ENCODE measurements at regions not wholly inside any gene's neighbourhood (a gene's known extent, or its start where the extent isn't known, plus 50 kb on each side); places are given as distances from the start of the nearest gene placed in this dataset.

DNA sequence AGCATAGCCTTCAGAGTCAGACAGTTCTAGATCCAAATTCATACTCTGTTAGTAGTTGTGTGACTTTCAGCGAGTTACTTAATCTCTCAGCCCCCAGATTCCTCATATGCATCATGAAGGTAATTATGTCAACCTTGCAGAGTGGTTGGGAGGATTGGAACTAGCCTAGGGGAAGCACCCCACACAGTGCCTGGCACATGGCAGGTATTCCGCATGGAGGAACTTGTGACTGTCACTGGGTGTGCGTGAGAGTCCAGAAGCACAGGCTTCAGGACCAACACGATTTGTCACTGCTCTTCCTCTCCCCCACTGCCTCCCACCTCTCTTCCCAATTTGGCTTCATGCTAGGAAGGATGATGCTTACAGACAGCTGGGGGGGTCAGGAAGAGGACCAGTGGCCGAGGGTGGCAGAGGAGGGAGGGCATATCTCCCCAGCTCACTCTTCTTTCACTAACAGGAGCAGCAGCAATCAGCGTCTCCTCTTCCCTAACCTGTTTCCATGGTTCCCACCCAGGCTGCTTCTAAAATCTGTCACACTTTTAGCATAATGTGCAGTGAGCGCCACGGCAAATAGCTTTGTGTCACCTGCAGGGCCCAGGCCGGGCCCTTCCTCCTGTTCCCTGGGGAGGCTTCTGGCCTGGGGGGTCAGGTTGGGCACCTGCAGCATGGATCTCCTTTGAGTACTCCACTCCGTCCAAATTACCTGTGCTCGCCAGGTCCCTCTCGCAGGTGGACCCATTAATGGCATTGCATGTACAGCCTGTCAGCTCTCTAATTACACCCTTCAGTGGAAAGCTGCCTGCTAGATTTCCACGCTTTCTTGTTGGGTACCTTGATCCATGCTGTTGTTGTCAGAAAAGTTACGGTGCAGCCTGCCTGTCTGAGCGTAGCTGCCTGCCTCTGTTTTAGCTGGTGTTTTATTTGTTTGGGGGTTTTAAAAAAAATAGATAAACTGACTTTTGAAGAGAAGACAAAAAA lies 400.4 kb downstream of the NXPE2 start:
- intact Hi-C loops (cut with micrococcal nuclease), result no loop called here

DNA sequence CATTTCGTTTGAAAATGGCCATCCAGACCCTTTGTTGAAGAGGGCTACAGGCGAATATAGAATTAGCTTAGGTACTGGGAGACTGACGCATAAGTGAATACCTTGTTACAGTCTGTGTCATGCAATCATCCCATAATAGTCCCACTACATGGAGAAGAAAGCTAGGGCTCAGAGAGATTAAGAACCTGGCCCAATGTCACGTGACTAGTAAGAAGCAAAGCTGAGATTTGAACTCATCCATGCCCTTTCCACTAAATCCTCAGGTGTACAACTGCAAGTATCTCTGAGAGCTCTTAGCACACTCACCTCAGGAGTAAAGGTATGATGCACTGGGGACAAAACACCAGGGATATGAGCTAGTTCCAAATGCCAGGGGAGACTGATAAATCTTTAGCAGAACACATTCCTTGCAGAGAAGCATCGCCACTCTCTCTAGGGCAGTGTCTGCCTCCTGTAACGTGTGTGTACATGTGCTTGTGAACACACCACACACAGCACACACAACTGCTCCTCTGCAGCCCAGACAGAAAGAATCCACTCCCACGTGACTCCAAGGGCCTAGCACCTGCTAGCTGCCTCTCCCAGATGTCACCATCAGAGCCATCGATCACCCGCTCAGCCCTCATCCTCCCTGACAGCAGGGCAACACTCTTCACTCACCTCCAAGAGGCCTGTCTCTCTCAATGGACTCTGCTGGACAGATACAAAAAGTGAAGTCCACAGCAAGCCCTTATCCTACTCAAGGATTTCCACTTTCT lies 402.8 kb downstream of the NXPE2 start:
- intact Hi-C loops (cut with micrococcal nuclease), result no loop called here

- intact Hi-C loops (cut with micrococcal nuclease), result no loop called here
Observed at GRCh38 chr11:115081972-115082371, 403.6 kb downstream of the NXPE2 start.

GRCh38 chr11:115083144-115083806 lies 404.9 kb downstream of the NXPE2 start:
- intact Hi-C loops (cut with micrococcal nuclease), result no loop called here

GRCh38 chr11:115084231-115084630 lies 405.9 kb downstream of the NXPE2 start:
- intact Hi-C loops (cut with micrococcal nuclease), result no loop called here

DNA sequence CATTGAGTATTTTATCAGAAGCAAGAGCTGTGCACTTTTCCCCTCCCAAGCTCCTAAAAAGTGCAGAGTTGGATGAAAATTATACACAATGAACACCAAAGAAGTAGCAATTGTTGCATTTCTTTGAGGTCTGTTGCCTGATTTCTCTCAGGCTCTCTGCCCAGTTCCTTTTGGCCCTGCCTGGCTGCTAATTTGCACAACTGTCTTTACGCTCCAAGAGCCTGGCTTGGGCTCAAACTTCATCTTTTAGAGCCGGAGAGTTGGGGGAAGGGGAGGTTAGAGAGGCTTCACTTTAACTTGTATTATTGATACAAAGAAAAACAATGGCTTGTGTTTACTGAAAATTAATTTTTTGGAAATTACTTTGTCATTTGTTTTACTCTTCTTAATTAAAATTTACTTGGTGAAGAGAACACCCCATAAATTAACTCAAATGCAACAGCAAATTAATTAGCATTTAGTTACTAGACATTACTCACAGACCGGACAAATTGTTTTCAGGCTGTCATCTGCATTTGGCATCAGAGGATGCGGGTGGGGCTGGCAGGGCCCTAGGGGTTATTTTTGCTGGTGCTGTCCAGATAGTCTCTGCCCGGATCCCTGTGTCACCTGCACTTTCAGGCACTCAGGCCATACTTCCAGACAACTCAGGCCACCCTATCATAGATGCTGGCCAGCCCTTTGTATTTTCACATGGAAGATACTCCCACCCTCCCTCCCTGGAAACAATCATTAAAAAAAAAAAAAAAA lies 407.3 kb downstream of the NXPE2 start:
- intact Hi-C loops (cut with micrococcal nuclease), result no loop called here

DNA sequence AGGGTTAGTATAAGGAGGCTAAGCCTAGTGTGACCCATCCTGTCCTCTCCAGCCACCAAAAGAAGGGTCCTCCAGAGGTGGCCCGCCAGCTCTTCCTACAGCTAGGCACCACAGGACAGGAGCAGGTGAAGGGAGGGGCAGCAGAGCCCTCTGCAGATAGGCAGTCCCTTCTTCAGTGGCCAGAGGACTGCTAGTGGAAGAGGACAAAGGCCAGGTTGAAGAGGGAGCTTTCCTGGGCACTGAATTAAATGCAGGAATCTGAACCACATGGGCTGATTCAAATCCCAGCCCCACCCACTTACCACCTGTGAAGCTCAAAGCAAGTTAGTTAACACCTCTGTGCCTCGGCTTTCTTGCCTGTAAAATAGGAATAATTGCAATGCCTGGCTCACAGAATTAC lies 409.5 kb downstream of the NXPE2 start:
- intact Hi-C loops (cut with micrococcal nuclease), result no loop called here

DNA sequence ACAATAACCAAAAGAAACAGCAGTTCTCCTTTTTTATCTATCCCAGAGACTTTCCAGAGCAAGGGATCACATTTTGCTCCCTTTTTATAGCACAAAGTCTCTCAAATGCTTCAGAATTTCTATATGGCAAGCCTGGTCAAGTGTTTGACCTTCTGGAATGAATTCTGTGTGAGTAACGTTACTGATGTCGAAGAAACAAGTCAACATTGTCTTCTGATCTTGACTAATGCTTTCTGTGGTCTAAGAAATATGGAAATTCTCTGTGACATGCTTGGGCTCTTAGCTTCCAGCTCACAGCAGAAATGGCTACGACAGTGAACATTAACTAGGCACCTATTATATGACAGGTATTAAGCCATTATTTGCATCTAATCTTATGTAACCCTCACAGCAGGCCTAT lies 411.7 kb downstream of the CADM1 start:
- intact Hi-C loops (cut with micrococcal nuclease), result no loop called here

GRCh38 chr11:115097796-115098408 lies 406.3 kb downstream of the CADM1 start:
- intact Hi-C loops (cut with micrococcal nuclease), result no loop called here

- intact Hi-C loops (cut with micrococcal nuclease), result no loop called here
Observed at GRCh38 chr11:115100706-115101105, 403.5 kb downstream of the CADM1 start.

DNA sequence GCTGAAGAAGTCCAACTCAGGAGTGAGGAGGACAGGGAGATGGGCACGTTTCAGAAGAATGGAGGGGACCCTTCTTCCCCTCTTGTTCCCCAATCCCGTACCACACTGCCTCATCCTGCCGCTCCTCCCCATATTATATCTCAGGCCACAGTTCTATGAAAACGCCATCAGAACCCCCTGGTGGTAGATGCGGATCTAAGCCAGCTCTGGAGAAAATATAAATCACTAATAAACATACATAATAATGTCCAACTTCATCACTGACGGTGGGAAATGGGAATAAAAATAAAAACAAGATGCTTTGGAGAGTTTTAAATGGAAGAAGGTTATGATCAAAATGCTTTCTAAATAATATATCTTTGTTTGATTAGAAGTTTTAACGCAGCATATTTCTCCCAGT lies 400.3 kb downstream of the CADM1 start:
- intact Hi-C loops (cut with micrococcal nuclease), result no loop called here

- intact Hi-C loops (cut with micrococcal nuclease), result no loop called here
Observed at GRCh38 chr11:115104851-115105453, 399.3 kb downstream of the CADM1 start.

DNA sequence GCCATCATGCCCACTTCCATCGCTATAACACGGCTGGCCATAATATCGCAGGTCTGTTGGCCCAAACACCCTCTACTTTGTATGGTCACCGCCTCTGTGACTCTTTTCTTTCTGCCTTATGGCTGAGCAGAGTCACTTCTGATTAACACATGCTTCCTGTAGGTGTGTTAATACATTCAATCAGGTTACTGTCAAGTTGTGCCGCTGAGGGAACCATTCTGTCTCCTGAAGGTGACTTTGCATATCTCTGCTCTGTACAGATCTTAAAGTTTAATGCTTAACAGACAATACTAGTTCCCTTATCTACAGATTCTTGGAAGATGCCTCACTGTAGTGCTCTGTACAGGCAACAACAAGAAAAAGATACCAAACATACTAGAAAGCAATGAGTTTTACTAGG lies 393.1 kb downstream of the CADM1 start:
- intact Hi-C loops (cut with micrococcal nuclease), result no loop called here

- intact Hi-C loops (cut with micrococcal nuclease), result no loop called here
Observed at GRCh38 chr11:115112754-115113153, 391.5 kb downstream of the CADM1 start.

DNA sequence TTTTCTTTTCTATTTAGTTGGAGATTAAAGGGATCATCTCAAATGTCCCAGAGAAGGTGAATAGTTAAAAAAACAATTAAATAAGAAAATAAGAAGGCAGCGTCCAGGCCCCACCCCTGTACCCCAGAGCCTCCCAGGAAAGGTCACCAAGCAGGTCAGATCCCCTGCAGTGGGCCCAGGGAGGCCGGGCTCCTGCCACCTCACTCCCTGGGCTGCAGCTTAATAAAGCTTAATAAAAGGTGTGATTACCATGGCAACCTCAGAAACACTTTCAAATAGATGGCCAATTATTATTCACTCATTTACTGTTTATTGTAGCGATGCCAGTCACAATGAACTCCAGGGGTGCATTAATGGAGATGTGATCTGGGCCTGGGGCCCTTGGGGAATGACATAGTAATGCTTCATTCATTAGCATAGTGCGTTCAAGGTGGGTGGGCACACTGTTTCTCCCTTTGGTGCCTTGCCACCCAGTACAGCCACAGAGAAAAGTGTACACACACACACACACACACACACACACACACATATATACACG lies 386.2 kb downstream of the CADM1 start:
- intact Hi-C loops (cut with micrococcal nuclease), result no loop called here

DNA sequence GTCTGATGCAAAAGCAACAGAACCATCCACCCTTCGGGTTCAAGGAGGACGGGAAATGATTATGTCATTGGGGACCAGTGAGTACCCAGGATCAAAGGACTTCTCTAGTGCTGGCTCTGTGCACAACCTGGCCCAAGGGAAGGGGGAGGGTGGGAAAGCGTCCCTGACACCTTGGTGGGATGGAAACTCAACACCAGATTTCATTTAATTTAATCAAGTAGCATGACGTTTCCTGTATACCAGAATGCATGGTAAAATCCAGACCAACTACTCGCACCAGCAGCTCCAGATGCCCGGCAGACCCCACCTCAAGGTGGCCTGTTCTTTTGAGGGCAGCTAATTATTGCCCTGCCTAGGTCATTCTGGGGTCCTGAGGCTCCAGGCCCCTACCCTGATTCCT lies 385.1 kb downstream of the CADM1 start:
- intact Hi-C loops (cut with micrococcal nuclease), result no loop called here

Measured in T-helper 2 cell treated with Interferon-gamma antibody and Interleukin-4, amounts not matched to agents 100 ng/mL and 5 ng/mL, for 36 hours (primary cell).